ENCODE measurements at regions not wholly inside any gene's neighbourhood (a gene's known extent, or its start where the extent isn't known, plus 50 kb on each side); places are given as distances from the start of the nearest gene placed in this dataset.

GRCh38 chr13:44822291-44822690 is 167.0 kb downstream of the NUFIP1 start:
- TF ChIP-seq, protein P1, sequence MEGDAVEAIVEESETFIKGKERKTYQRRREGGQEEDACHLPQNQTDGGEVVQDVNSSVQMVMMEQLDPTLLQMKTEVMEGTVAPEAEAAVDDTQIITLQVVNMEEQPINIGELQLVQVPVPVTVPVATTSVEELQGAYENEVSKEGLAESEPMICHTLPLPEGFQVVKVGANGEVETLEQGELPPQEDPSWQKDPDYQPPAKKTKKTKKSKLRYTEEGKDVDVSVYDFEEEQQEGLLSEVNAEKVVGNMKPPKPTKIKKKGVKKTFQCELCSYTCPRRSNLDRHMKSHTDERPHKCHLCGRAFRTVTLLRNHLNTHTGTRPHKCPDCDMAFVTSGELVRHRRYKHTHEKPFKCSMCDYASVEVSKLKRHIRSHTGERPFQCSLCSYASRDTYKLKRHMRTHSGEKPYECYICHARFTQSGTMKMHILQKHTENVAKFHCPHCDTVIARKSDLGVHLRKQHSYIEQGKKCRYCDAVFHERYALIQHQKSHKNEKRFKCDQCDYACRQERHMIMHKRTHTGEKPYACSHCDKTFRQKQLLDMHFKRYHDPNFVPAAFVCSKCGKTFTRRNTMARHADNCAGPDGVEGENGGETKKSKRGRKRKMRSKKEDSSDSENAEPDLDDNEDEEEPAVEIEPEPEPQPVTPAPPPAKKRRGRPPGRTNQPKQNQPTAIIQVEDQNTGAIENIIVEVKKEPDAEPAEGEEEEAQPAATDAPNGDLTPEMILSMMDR (IDR thresholded peaks at IDR 0.05): no peak
- TF ChIP-seq EP300 (IDR thresholded peaks at IDR 0.05; ENCODE audit: low read depth): no peak
